Aorta (tissue), 5 donors: ENCODE measurements at regions not wholly inside any gene's neighbourhood (a gene's known extent, or its start where the extent isn't known, plus 50 kb on each side); places are given as distances from the start of the nearest gene placed in this dataset.
"Not testable (repeated sequence)": the region's sequence is repeated elsewhere in the genome, so short reads cannot be mapped to it uniquely, and the experiment has no call there.

Source experiments
- ATAC-seq: fragments of 200-7000 bp; cut with Tn5 transposase; one replicate; pipeline ENCODE4 v1.9.1; 2022; ENCODE audit warnings: moderate library complexity; ENCODE audit not compliant: low FRiP score
- DNase-seq, 2 donors: peaks; one replicate each; pipeline ENCODE4 v3.0.0-alpha.2; 2020
- H3K27ac ChIP-seq, 2 donors: one replicate each; pipeline ENCODE4 v1.5.1; 2013; ENCODE audit warnings: low read length in 2 of 2, mild to moderate bottlenecking in 2 of 2, moderate library complexity in 2 of 2, control low read depth in 1 of 2, inconsistent platforms in 1 of 2, low read depth in 1 of 2
- H3K27me3 ChIP-seq, 2 donors: one replicate each; pipeline ENCODE4 v1.6.1; 2013; ENCODE audit warnings: control low read depth in 1 of 2, low read length in 1 of 2, mild to moderate bottlenecking in 1 of 2, moderate library complexity in 1 of 2; ENCODE audit not compliant: insufficient read depth in 2 of 2, control insufficient read depth in 1 of 2
- H3K36me3 ChIP-seq, 2 donors: one replicate each; pipeline ENCODE4 v1.6.1; 2013; ENCODE audit warnings: control low read depth in 1 of 2, low read length in 1 of 2, mild to moderate bottlenecking in 1 of 2; ENCODE audit not compliant: insufficient read depth in 2 of 2, control insufficient read depth in 1 of 2
- H3K4me1 ChIP-seq, 2 donors: one replicate each; pipeline ENCODE4 v1.6.1; 2013; ENCODE audit warnings: low read length in 2 of 2, control low read depth in 1 of 2, mild to moderate bottlenecking in 1 of 2, moderate library complexity in 1 of 2; ENCODE audit not compliant: insufficient read depth in 2 of 2, control insufficient read depth in 1 of 2
- H3K4me3 ChIP-seq, 2 donors: one replicate each; pipeline ENCODE4 v1.5.1; 2013; ENCODE audit warnings: low read length in 2 of 2, control low read depth in 1 of 2, mild to moderate bottlenecking in 1 of 2
- H3K9me3 ChIP-seq: one replicate; pipeline ENCODE4 v1.6.1; 2013; ENCODE audit warnings: mild to moderate bottlenecking, low read length; ENCODE audit not compliant: control insufficient read depth
- WGBS, 2 donors: extraction: QIAGEN DNeasy Blood & Tissue Kit; methylation state at CpG; one replicate each; pipeline ENCODE4 v1.1.7; 2013; 5-methylcytosine and 5-hydroxymethylcytosine counted together
- intact Hi-C, 2 donors: fragments of 100-400 bp; cut with DNase I; formaldehyde crosslinking; loops; one replicate each; pipeline versions ENCODE4 v1.14.2 to v1.15.0; 2022
- donor health status: healthy with polysubstance abuse.
- donor health status: Bipolar disorder and iron deficiency.
- donor health status: DM: no; HTN: no; CAD: no.
- donor health status: DM: no; HTN: no; CAD: no.
- donor health status: DM: yes; HTN: yes; CAD: no.

DNA sequence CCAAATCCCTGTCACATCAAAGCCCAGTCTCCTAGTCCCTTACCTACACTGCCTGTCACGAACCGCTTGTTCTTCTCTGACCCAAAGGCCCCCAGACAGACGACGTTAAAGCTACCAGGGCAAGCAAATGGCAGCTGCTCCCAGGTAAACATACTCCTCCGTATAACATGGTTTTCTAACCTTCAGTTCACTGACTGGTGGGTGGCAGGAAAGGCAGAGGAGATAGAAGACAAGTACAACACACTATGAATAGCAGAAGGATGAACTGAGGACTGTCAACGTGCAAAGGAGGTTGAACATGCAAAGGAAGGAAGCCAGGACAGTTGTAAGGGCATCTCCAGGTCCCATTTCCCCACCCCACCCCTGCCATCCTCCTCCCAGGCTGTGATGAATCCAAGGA is 449.8 kb downstream of the SHISA9 start:
- no peak overlapping the region for H3K27ac ChIP-seq
- no peaks in the 10 kb centered on the region for H3K36me3 ChIP-seq
- ATAC-seq (no peak), DNase-seq (no peak)
- H3K9me3 ChIP-seq, result peaks cover 2% of the 10 kb centered on the region
- intact Hi-C loops, result no loop called here
- WGBS, 2 donors, result 52 to 57% methylated on average over 6 of the region's 6 CpGs
- H3K4me3 ChIP-seq, result no peak overlapping the region
- H3K27me3 ChIP-seq, result peaks cover 0 to 3% of the 10 kb centered on the region in 2 donors
- no peaks in the 10 kb centered on the region for H3K4me1 ChIP-seq

DNA sequence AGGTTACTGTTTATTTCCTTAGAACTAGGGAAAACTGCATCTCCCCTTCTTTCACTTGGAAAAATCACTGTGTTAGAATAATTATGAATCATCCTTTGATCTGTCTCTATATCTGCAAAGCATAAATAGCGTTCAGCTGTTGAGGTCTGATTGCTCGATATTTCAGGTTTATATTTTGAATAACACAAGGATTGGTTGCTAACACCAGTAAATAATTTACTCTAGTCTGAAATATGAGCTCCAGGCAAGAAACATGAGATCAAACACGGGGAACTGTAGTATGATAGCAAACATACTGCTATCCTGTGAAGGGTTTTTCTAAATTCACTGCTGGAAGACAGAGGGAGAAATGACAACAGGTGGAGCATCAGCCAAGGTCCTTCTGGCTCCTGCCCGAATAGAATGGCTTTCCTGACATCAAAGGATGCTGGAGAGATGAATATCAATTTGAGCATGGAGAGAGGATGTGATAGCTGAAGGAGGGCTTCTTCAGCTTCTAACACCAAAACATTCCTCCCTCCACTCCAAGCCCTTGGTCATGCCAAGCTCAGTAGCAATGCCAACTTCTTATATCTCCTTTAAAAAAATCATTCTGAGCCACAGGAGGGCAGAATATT is 450.3 kb downstream of the SHISA9 start:
- ATAC-seq (no peak), DNase-seq (no peak)
- Histone ChIP-seq H3K4me3 (no peak overlapping the region), H3K36me3 (no peaks in the 10 kb centered on the region), H3K9me3 (peaks cover 2% of the 10 kb centered on the region), H3K4me1 (no peaks in the 10 kb centered on the region), H3K27me3 (peaks cover 0 to 3% of the 10 kb centered on the region in 2 donors), H3K27ac (no peak overlapping the region)
- intact Hi-C loops, result no loop called here
- WGBS, 2 donors, result 52 to 56% methylated on average over 4 of the region's 4 CpGs

DNA sequence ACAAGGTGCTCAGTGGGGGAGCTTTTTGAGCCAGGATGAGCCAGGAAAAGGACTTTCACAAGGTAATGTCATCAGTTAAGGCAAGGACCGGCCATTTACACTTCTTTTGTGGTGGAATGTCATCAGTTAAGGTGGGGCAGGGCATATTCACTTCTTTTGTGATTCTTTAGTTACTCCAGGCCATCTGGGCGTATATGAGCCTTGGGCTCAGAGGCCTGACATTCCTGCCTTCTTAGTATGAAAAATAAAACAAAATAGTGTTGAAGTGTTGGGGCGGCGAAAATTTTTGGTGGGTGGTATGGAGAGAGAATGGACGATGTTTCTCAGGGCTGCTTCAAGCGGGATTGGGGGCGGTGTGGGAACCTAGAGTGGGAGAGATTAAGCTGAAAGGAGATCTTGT is 451.4 kb downstream of the SHISA9 start:
- H3K36me3 ChIP-seq, H3K9me3 ChIP-seq, H3K27me3 ChIP-seq, H3K4me3 ChIP-seq, intact Hi-C loops, ATAC-seq, DNase-seq, H3K4me1 ChIP-seq, H3K27ac ChIP-seq: not testable (repeated sequence)
- 46 to 65% methylated on average over 6 of the region's 7 CpGs for WGBS, 2 donors

DNA sequence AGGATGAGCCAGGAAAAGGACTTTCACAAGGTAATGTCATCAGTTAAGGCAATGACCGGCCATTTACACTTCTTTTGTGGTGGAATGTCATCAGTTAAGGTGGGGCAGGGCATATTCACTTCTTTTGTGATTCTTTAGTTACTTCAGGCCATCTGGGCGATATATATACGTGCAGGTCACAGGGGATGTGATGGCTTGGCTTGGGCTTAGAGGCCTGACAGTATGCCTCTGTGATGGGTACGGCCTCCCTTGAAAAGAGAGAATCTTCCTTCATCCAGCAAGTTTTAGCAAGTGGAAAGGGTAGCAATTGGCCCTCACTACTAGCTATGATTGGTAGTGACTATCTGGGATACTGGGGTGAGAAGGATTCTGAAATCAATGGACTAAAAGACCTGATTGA is 456.4 kb downstream of the SHISA9 start:
- H3K9me3 ChIP-seq, DNase-seq, intact Hi-C loops, H3K27me3 ChIP-seq, H3K36me3 ChIP-seq, H3K4me1 ChIP-seq, H3K27ac ChIP-seq, H3K4me3 ChIP-seq, ATAC-seq: not testable (repeated sequence)
- 74 to 79% methylated on average over 4 of the region's 4 CpGs for WGBS, 2 donors

DNA sequence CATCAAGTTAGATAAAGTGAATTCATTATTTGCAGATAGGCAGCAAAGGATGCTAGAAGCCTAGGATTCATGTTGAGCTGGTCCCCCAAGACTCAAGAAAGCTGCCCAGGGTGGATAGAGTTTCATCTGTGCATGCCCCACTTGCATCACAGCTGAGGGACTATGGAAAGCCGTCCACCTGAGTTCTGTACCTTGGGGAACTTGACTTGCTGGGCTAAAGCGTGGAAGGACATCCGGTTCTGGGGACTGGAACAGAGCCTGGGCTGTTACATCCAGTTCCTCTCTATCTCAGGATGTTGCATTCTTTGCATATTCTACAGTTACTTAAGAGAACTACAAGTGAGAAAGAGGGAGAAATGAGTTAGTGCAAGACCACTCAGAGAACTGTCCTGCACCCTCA is 458.4 kb downstream of the SHISA9 start:
- H3K27me3 ChIP-seq, result no peaks in the 10 kb centered on the region
- ATAC-seq (no peak), DNase-seq (no peak)
- intact Hi-C loops, result no loop called here
- H3K9me3 ChIP-seq, result peaks cover 2% of the 10 kb centered on the region
- H3K27ac ChIP-seq, result no peak overlapping the region
- 88 to 89% methylated on average over 3 of the region's 3 CpGs for WGBS, 2 donors
- no peaks in the 10 kb centered on the region for H3K4me1 ChIP-seq
- H3K36me3 ChIP-seq, result no peaks in the 10 kb centered on the region
- H3K4me3 ChIP-seq, result no peak overlapping the region

DNA sequence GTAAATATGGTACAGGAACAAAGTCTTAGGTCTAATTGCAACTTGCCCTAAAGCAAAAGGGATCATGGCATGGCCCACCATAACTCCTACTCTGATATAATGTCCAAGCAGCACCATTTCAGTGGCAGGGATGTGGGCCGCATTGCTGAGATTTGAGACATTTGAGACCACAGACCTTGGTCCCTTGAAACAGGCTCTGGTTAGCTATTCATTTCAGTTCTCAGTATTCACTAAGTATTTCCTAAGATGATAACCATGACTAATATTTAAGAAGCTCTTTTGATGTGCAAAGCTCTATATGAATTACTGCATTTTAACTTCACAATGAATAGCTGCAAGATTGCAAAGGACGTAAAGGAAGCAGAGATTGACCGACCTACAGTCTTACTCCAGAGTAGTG is 471.0 kb downstream of the SHISA9 start:
- Histone ChIP-seq H3K4me3 (no peak overlapping the region), H3K36me3 (no peaks in the 10 kb centered on the region), H3K9me3 (no peaks in the 10 kb centered on the region), H3K27me3 (no peaks in the 10 kb centered on the region), H3K27ac (no peak overlapping the region), H3K4me1 (no peaks in the 10 kb centered on the region)
- intact Hi-C loops, result no loop called here
- WGBS, 2 donors, result 86 to 92% methylated on average over 3 of the region's 3 CpGs
- DNase-seq, result no peak
- ATAC-seq, result no peak

DNA sequence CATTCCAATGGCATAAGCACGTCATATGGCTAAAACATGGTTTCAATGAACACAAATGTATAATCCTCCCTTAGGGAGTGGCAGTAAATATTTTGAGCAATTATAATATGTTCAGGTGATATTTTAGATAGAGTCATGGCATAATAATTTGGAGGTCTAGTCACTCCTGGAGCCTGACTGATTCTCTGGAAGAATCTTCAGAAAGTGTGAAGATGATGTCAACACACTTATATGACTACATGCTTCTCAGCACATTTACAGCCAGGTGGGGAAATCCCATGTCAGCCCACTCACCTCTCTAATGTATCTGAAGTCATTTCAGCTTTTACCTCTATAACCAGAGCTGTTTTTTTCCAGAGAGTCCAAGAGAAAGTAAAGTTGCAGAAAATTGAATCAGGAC is 474.8 kb downstream of the SHISA9 start:
- H3K27me3 ChIP-seq, result no peaks in the 10 kb centered on the region
- intact Hi-C loops, result no loop called here
- 62 to 72% methylated on average over 1 of the region's 1 CpG for WGBS, 2 donors
- no peaks in the 10 kb centered on the region for H3K9me3 ChIP-seq
- H3K36me3 ChIP-seq, result no peaks in the 10 kb centered on the region
- H3K4me3 ChIP-seq, result no peak overlapping the region
- DNase-seq, result no peak
- no peak for ATAC-seq
- H3K4me1 ChIP-seq, result no peaks in the 10 kb centered on the region
- no peak overlapping the region for H3K27ac ChIP-seq

DNA sequence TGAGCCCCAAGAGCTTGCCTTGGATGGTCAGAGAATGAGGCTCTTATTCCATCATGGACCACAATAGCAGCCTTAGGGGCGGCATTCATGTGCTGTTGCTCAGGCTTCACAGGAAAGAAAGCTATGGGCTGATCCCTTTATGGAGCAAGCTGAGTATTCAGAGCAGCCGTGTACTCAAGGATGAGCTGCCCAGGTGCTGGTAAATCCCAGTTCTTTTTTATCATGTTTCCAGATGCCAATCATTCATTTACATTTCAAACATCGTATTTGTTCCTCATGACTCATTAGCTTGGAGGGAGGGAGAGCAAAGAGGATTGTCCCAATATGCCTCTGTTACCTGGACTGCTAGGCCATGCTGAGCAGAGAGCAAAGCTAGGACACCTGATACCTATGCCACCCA is 475.7 kb downstream of the SHISA9 start:
- no peak overlapping the region for H3K4me3 ChIP-seq
- no peaks in the 10 kb centered on the region for H3K36me3 ChIP-seq
- no peaks in the 10 kb centered on the region for H3K9me3 ChIP-seq
- ATAC-seq, result no peak
- DNase-seq, result no peak
- no peaks in the 10 kb centered on the region for H3K27me3 ChIP-seq
- H3K4me1 ChIP-seq, result no peaks in the 10 kb centered on the region
- WGBS, 2 donors, result 82 to 88% methylated on average over 3 of the region's 3 CpGs
- intact Hi-C loops, result no loop called here
- H3K27ac ChIP-seq, result no peak overlapping the region

DNA sequence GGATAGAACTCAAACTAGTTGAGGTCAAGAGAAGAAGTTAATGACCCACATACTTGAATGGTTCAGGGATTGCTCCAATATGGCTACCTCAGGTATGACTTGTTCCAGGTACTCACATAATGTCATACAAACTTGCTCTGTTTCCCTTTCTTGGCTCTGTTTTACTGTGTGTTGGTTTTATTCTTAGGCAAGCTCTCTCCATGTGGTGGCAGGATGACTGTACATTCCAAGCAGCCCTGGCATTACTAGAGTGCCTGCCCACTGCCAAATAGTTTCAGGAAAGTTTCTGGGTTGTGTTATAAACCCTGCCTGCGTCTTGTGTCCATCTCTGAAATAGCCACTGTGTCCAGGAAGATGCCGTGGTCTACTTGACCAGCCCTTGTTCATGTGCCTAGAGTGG is 476.8 kb downstream of the SHISA9 start:
- ATAC-seq (no peak), DNase-seq (no peak)
- H3K4me1 ChIP-seq, result no peaks in the 10 kb centered on the region
- WGBS, 2 donors, result 14 to 24% methylated on average over 2 of the region's 2 CpGs
- no peak overlapping the region for H3K27ac ChIP-seq
- H3K4me3 ChIP-seq, result no peak overlapping the region
- no peaks in the 10 kb centered on the region for H3K36me3 ChIP-seq
- H3K9me3 ChIP-seq, result no peaks in the 10 kb centered on the region
- H3K27me3 ChIP-seq, result no peaks in the 10 kb centered on the region
- intact Hi-C loops, result no loop called here
